Umbilical cord (tissue), 1 donor: ENCODE measurements at regions not wholly inside any gene's neighbourhood (a gene's known extent, or its start where the extent isn't known, plus 50 kb on each side); places are given as distances from the start of the nearest gene placed in this dataset.

Experiments used
- DNase-seq: peaks from one replicate; pipeline ENCODE4 v3.0.0-alpha.2; 2015; ENCODE audit warnings: low spot score

DNA sequence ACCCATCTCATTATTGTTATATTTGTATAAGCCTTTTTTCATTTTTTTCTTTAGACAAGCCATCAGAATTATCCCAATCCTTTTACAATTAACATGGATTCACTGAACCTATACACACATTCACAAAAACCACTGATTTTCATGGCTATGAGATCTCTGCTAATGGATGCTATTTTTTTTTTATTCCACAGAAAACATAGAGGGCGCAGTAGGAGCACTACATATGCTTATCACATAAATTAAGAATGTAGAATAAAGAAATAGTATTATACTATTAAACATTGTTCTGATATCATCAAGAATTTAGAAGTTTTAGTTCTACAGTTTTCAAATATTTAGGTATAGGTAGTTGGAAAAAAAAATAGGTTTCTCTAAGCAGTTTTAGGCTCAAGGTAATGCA is 1477.4 kb downstream of the ARAP2 start:
- DNase-seq: no peak

- DNase-seq: peak; percentile 50
Observed at GRCh38 chr4:34767407-34767806, 1476.9 kb downstream of the ARAP2 start.

DNA sequence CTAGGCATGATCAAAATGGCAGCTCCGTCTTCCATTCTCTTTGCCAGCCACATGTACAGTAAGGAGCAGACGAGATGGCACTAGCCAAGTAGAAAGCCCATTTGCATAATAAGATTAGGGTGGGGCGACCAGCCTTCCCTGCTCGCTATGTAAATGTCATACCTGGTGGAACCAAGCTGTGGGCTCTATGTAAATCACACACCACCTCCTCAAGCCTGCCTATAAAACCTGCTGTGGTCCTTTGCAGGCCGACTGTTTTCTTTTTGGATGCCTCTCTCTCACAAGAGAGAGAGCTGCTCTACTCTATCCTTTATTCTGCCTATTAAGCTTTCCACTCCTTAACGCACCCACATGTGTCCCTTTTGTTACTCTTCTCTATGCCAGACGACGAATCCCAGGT is 1472.7 kb downstream of the ARAP2 start:
- no peak for DNase-seq

DNA sequence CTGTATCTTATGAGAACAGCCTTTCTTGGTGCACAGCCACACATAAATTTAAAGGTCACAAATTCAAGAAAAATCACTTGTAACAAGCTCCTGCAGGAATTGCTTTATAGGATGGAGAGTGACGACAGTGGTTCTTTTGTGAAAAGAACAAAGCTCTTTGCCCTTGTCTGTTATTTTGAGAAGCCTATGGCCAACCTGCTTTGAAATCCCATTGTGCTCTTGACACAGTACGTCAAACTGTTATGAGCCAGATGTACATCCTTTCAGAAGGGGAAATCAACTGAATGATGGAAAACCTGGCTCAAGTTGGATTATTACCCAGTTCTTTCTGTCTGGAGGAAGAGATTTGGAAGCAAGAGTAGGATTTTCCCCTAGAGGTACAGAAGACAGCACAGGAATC is 1454.2 kb downstream of the ARAP2 start:
- no peak for DNase-seq

GRCh38 chr4:34791209-34791608 is 1453.1 kb downstream of the ARAP2 start:
- no peak for DNase-seq

- DNase-seq: no peak
Observed at GRCh38 chr4:34800953-34801352, 1443.4 kb downstream of the ARAP2 start.

DNA sequence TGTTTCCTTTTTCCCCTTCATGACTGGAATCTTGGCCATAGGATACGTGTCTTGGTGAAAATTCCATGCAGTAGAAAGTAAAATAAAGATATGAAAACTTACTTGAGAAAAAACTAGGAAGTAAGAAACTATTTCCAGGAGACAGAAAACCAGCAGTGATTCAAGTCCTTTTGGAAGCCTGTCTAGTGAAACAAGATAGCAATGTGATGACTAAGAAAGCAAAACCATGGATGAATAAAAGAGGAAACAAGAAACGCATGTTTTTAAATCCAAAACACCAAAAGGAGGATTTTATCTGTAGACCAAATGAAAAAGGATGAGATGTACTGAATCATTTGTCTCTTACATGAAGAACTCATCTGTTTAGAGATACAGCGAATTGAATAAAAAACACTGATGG is 1430.0 kb downstream of the ARAP2 start:
- DNase-seq: no peak

GRCh38 chr4:34824515-34824914 is 1419.8 kb downstream of the ARAP2 start:
- DNase-seq: no peak

GRCh38 chr4:34826660-34827059 is 1417.7 kb downstream of the ARAP2 start:
- no peak for DNase-seq

DNA sequence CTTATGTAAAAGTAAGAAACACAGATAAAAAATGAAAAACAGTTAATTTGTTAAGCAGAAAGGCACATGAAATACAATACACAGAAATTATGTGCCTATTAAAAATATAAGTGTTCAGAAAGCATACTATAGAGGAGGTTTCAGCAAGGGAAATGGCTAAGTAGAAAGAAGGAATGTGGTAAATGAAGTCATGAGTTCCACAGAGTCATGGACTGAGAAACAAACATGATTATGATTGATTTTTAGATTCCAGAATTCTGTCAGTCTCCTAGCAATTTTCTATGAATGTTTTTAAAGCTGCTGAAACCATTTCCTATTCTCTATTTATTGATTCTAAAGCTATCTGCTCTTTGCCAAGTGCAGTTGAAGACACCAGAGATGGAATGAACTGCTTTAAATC is 1398.4 kb downstream of the ARAP2 start:
- DNase-seq: no peak

DNA sequence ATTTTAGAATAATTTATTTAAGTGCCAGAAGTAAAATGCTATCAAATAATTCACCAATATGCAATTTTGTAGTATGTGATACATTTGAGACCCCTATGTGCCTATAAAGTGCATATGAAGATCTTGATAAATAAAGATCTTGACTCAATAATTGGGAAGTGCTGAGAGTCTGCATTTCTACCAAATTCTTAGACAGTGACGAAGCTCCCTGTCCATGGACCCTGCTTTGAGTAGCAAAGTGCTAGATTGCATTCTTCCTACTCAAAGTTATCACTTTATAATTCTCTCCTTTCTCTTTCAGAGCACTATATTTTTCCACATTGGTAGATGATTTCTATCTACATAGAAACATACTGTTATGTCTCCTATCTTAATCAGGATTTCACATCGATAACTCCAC is 1393.9 kb downstream of the ARAP2 start:
- no peak for DNase-seq

GRCh38 chr4:34850968-34851367 is 1393.3 kb downstream of the ARAP2 start:
- peak; percentile 16 for DNase-seq

DNA sequence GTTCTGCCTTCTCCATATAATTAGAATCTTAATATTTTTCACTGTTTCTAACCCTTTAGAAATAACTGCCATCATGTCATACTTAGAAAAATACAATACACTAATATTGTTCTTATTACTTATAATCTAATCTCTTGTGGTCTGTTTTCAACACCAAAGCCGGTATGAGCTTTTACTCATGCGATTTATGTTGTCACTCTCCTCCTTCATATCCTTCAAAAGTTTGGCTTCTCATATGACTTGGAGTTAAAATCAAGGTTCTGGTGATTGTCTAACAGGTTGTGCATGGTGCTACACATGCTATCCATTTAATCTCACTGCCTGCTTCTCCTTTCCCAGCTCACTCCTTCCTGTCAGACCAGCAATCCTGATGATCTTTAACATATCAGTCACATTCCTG is 1392.9 kb downstream of the ARAP2 start:
- peak; percentile 6 for DNase-seq

- no peak for DNase-seq
Observed at GRCh38 chr4:34854451-34854850, 1389.9 kb downstream of the ARAP2 start.

DNA sequence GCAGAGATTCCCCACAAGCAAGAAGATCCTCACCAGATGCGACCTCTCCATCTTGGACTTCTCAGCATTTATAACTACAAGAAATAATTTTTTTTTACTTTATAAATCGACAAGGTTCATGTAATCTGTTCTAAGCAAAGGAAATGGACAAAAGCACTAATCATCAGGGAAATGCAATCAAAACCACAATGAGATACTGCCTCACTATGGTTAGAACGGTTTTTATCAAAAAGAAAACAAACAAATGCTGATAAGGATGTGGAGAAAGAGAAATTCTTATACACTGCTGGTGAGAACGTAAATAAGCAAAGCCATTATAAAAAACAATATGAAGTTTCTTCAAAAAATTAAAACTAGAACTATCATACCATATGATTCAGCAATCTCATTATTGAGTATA is 1382.6 kb downstream of the ARAP2 start:
- no peak for DNase-seq

DNA sequence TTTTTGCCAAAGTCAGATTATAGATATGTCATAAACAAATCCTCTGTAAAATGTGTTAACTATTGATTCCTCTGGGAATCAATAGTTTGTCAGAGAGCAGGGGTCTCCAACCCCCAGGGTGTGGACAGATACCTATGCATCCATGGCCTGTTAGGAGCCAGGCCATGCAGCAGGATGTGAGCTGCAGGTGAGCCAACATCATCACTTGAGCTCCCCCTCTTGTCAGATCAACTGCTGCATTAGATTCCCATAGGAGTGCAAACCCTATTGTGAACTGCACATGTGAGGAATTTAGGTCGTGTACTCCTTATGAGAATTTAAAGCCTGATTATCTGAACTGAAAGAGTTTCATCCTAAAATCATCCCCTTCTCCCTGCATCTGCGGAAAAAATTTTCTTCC is 1365.4 kb downstream of the ARAP2 start:
- DNase-seq: no peak

DNA sequence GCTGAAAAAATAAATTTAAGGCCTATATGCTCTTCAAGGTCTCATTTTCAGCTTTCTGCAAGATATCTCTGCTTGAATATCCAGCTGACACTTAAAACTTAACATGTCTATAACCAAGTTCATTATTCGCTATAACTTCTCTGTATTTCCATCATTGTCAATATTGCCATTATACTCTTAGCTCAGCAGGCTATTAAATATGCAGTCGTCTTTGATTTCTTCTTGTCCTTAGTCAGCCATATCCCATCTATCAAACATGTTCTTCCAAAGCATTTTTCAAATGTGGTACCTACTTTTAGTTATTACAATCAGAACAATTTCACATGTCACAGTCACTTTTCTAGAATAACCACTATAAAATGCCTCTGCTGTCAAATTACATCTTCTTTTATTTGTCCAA is 1364.1 kb downstream of the ARAP2 start:
- no peak for DNase-seq

GRCh38 chr4:34891892-34892291 is 1352.4 kb downstream of the ARAP2 start:
- DNase-seq: no peak

GRCh38 chr4:34893382-34893781 is 1350.9 kb downstream of the ARAP2 start:
- DNase-seq: no peak

DNA sequence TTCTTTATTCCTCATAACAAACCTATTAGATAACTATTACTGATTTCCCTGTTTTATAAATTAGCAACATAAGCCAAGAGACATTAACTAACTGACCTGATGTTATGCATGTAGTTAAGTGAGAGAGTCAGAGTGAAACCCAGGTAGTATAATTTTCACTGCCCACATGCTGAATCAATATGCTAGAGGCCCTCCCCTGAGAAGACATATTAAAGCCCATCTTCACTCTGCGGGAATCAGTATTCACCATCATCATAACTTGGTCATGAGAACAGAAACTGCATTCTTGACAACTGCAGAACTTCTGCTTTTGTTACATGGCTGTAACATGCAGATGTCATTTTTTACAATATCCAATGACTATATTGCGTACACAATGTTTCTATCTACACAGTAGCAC is 1324.3 kb downstream of the ARAP2 start:
- no peak for DNase-seq

DNA sequence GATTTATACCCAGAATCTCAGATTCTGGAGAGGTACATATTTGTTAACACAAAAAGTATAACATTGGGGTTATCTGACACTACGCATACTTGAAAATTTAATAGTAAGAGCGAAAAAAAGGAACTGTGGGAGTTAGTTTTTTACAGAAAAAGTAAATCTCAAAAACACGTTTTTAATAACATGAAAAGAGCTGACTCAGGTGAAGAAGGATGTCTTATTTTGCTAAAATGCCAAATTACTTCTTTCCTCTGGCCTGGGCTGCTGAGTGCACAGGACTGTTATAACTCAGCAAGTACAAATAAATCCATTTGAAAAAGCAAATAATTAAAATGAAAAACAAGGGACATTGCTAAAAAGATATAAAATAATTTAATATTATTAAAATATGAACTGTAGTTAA is 1322.9 kb downstream of the ARAP2 start:
- no peak for DNase-seq

DNA sequence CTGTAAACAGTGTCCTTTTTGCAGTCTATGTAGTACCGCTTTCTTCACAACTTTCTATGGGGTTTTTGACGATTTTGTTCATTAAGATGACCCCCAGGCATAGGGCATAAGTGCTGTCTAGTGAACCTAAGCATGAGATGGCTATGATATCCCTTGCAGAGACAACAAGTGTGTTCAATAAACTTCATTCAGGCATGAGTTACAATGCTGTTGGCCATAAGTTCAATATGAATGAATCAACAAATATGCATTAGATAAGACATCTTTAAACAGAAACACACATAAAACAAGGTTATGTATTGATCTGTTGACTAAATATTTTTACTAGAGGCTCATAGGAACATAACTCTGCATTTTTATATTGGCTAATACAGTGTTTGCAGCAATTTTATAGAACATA is 1322.0 kb downstream of the ARAP2 start:
- DNase-seq: no peak

- DNase-seq: no peak
Observed at GRCh38 chr4:34932591-34932990, 1311.7 kb downstream of the ARAP2 start.

DNA sequence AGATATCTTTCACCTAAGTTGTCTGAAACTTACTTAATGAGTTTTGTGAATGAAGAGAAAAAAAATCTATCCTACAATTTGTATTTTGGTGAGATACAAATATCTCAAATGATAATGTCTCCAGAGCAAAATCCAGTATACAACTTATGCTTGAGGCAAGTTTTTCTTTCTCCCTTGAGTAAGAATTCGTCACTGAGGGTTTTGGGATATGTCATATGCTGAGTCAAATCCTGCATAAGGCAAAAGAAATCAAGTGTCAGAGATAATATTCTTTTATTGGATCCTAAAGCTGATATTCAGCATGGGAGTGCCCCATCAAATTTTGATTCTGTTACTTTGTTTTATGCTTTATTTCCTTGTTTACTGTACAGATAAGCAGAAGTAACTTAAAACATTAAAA is 1308.6 kb downstream of the ARAP2 start:
- DNase-seq: no peak

- DNase-seq: no peak
Observed at GRCh38 chr4:34939073-34939472, 1305.2 kb downstream of the ARAP2 start.
